ENCODE measurements at regions not wholly inside any gene's neighbourhood (a gene's known extent, or its start where the extent isn't known, plus 50 kb on each side); places are given as distances from the start of the nearest gene placed in this dataset.
"Not testable (repeated sequence)": the region's sequence is repeated elsewhere in the genome, so short reads cannot be mapped to it uniquely, and the experiment has no call there.

GRCh38 chr11:25319127-25319526 is 822.3 kb downstream of the LUZP2 start:
- DNase-seq (ENCODE audit: low read depth, low spot score) = no peak

- DNase-seq (ENCODE audit: low read depth, low spot score) = no peak
Measured at GRCh38 chr11:25327656-25328055, 830.8 kb downstream of the LUZP2 start.

GRCh38 chr11:25339281-25339680 is 842.4 kb downstream of the LUZP2 start:
- no peak for DNase-seq (ENCODE audit: low read depth, low spot score)

- DNase-seq (ENCODE audit: low read depth, low spot score) = no peak
Measured at GRCh38 chr11:25349537-25349936, 852.7 kb downstream of the LUZP2 start.

GRCh38 chr11:25350899-25351803 is 854.3 kb downstream of the LUZP2 start:
- DNase-seq (ENCODE audit: low read depth, low spot score) = no peak

GRCh38 chr11:25357133-25357532 is 860.3 kb downstream of the LUZP2 start:
- DNase-seq (ENCODE audit: low read depth, low spot score) = no peak

GRCh38 chr11:25377466-25377865 is 880.6 kb downstream of the LUZP2 start:
- DNase-seq (ENCODE audit: low read depth, low spot score) = no peak

GRCh38 chr11:25396847-25397246 is 900.0 kb downstream of the LUZP2 start:
- DNase-seq (ENCODE audit: low read depth, low spot score) = no peak

- DNase-seq (ENCODE audit: low read depth, low spot score) = no peak
Measured at GRCh38 chr11:25408146-25408545, 911.3 kb downstream of the LUZP2 start.

- no peak for DNase-seq (ENCODE audit: low read depth, low spot score)
Measured at GRCh38 chr11:25415793-25416192, 916.1 kb upstream of the ANO3 start.

GRCh38 chr11:25423436-25424199 is 908.3 kb upstream of the ANO3 start:
- no peak for DNase-seq (ENCODE audit: low read depth, low spot score)

- no peak for DNase-seq (ENCODE audit: low read depth, low spot score)
Measured at GRCh38 chr11:25432376-25432775, 899.6 kb upstream of the ANO3 start.

GRCh38 chr11:25435197-25435596 is 896.7 kb upstream of the ANO3 start:
- DNase-seq (ENCODE audit: low read depth, low spot score) = no peak

- no peak for DNase-seq (ENCODE audit: low read depth, low spot score)
Measured at GRCh38 chr11:25436326-25436725, 895.6 kb upstream of the ANO3 start.

GRCh38 chr11:25441421-25441820 is 890.5 kb upstream of the ANO3 start:
- no peak for DNase-seq (ENCODE audit: low read depth, low spot score)

GRCh38 chr11:25449091-25449490 is 882.8 kb upstream of the ANO3 start:
- no peak for DNase-seq (ENCODE audit: low read depth, low spot score)

GRCh38 chr11:25453471-25453870 is 878.5 kb upstream of the ANO3 start:
- no peak for DNase-seq (ENCODE audit: low read depth, low spot score)

GRCh38 chr11:25456211-25456610 is 875.7 kb upstream of the ANO3 start:
- DNase-seq (ENCODE audit: low read depth, low spot score) = no peak

GRCh38 chr11:25483915-25484635 is 847.9 kb upstream of the ANO3 start:
- no peak for DNase-seq (ENCODE audit: low read depth, low spot score)

- no peak for DNase-seq (ENCODE audit: low read depth, low spot score)
Measured at GRCh38 chr11:25485315-25485714, 846.6 kb upstream of the ANO3 start.

- not testable (repeated sequence) for DNase-seq (ENCODE audit: low read depth, low spot score)
Measured at GRCh38 chr11:25486338-25486737, 845.6 kb upstream of the ANO3 start.

GRCh38 chr11:25488176-25488575 is 843.8 kb upstream of the ANO3 start:
- DNase-seq (ENCODE audit: low read depth, low spot score) = not testable (repeated sequence)

All from iPS DF 19.7 (cell line).